ENCODE measurements at regions not wholly inside any gene's neighbourhood (a gene's known extent, or its start where the extent isn't known, plus 50 kb on each side); places are given as distances from the start of the nearest gene placed in this dataset.

DNA sequence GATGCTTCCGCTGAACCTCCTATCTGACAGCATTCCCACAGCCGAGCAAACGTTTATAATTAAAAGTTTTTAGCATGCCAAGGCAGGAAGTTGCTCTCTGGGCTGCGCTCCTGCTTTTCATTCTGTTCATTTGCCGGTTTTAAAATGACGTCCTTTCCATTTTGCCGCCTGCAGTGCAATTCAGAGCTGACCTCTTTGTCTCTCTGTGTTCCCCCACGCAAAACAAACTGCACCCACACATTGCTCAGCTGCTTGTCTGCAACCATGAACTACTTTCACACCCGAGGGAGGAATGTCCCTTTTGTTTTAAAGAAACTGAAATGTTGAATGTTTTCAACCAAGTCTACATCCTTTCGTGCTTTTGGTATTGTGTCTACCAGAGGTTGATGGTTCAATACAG, 416.5 kb downstream of the EFNB2 start:
- DNase-seq, result no peak

DNA sequence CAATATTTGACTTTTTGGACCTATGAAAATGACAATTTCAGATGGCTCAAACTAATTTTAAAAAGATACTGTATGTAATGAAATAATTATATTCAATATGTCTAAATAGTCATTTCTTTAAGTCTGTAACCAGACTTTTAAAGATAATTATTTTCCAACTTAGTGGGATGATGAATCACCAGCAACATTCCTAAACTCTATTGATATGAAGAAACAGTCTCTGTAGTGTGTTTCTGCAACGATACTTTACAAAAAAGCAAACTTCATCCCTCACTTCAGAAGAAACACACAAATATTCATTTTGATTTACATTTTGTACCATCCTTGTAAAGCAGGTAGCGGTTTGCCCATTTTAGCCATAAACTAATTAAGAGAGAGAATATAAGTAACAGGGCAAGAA, 417.4 kb downstream of the EFNB2 start:
- no peak for DNase-seq

DNA sequence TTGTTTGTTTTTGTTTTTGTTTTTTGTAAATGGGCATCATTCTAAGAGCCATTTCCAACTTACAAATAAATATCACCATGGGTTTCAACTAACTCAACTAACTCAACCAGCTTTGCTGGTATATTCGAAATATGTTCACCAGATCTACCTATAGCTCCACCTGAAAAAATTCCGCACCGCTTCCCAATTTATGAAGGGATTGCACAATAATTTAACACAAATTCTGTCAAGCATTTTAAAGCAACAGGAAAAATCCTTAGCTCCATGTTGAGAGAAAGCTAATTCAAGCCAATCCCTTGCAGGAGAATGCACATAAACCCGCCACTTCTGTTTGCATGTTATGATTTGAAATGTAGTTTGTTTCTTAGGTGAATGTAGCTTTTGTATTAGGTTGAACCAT, 417.8 kb downstream of the EFNB2 start:
- DNase-seq, result no peak

DNA sequence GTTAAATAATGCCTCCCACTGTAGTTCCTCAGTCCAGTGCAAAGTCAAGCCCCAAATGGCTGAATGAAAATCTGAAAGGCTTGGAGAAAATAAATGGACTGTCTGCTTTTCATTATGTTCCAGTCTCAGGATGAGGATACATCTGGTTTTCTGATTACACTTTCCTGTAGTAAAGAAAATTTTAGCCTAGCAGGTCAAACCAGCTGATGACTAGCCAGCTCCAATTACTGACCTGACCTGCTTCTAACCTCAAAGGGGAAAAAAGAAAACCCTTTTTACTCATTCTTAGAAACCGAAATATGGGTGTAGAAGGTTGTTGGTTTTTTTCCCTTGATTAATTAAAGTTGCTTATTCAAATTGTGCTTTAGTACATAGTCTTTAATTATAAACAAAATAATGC, 418.4 kb downstream of the EFNB2 start:
- DNase-seq, result no peak

DNA sequence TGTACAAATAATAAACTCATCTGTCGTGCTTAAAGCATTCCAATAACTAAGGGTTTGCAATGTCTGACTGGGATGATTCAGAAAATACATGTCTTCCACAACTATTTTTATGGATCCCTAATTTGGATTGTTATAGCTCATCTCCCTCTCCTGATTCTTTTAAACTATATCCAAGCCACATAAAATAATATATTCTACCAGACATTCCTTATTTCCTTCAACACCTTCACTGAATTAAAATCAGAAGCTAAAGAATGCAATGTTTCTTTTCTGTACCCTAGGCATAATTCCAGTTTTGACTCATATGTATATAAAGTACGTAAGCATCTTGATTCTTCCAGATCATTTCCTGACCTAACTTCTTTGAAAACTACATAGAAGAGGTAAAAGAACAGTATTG, 420.4 kb downstream of the EFNB2 start:
- no peak for DNase-seq

DNA sequence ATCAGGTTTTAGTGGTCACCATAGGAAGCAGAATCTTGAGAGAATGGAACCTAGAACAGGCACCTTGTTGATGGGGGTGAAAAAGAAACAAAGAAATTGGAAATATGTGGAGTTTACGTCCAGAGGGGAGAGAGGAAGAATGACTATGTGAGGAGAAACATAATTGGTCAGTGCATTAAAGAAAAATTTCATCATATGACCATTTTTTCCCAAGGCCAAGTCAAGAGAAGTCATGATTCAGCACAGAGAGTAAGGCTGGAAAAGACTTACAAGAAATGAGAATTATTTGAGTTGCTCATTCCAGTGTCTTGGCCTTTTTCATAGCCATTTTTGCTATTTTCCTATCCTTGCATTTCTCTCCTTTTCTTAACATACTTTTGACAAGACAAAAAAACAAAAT, 421.7 kb downstream of the EFNB2 start:
- DNase-seq, result no peak

DNA sequence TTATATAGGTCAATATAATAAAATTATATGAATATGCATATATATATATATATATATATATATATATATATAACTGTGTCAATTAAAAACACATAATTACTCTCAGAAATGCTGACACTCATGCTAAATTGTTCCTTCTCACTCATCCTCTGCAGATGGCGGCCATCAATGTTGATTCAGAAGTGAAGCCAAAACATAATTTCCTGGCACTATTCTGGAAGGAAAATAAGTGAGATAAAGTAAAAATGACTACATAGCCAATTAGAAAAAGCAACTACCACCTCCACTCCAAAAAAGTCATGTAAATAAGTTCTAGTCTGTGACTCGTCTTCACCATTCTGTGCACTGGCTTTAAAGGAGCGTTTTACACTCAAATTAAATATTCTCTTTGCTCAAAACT, 423.3 kb downstream of the EFNB2 start:
- no peak for DNase-seq

DNA sequence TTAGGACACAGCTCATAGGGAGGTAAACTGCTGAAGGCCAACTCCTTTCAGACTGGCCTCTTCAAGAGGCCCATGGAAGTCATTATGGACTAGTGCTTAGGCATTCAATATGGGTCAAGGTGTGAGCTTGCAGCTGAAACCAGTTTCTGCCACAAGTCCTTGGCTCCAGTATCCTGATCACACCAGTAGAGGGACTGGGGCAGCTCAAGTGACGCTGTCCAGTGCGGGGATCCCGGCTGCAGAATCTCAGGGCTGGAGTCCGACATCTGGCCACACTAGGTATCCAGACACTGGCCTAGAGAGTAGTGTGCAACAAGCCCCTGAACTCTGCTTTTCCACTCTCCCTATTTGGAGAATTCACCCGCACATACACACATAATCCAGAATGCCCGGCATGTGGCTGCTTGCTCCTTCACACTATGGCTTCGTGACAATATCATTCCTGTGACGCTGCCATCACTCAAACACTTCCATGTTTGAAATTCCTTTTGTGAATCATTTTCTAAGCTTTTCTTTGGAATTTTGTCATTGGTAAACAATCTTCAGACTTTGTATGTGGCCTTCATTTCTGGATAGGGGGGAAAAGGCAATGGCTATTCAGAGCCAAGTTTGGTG, 425.1 kb downstream of the EFNB2 start:
- no peak for DNase-seq

DNA sequence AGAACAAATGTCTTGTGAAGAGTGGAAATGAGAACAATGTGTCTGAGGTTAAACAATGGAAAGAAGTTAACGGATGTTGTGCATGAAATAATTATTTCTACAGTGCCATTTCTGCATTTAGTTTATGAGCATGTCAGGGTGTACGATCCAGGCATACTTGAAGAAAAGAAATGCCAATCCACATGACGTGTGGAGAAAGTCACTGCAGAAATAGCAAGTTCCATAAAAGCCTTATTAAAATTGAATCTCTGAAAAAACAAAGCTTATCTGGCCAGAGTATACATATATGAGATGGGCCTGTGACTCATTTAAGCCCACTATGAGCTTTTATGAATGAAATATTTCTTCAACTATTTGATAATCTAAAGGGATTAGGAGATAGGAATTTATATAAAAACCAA, 426.1 kb downstream of the EFNB2 start:
- DNase-seq, result no peak

DNA sequence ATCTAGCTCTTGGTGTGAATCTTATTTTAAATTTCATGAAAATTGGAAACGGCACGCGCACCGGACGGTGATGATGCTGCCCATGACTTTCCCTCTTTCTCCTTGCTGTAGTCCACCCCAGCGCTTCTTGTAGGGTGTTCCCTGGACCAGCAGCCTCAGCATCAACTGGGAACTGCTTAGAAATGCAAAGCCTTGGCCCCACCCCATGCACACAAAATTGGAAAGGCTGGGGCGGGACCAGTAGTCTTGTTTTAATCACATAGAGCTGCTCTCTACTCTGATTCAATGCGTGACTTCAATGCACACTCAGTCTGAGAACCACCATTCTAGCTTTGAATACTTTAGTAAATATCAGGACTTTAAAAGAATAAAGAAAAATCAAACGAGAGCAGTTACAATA, 427.1 kb downstream of the EFNB2 start:
- no peak for DNase-seq

DNA sequence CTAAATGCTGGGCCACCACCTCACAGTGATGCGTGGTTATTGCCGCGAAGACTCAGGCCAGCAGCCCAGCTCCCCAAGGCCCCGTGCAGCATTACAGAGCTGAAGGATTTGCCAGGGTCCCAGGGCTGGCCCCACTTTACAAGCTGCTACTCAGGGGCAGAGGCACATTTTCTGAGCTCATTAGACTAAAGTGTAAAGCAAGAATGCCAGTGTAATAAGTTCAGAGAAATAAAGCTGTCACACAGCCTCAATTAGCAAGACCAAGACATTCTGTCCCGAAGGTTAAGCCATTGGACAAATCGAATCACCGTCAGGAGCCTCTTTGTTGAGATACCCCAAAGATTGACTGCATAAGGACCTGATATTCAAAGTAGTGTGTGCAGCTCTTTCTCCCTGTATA, 428.4 kb downstream of the EFNB2 start:
- no peak for DNase-seq

DNA sequence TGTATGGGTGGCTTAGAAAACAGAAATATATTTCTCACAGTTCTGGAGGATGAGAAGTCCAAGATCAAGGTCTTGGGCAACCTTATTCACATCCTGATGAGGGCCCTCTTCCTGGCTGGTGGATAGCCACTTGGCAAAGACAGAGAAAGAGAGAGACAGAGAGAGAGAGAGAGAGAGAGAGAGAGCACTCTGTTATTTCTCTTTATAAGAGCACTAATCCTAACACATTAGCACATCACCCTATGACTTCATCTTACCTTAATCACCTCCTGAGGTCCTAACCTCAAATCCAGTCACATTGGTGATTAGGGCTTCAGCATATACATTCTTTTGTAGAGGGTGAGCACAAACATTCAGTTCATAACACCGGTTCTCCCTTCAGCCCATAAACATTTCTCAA, 430.3 kb downstream of the EFNB2 start:
- no peak for DNase-seq

DNA sequence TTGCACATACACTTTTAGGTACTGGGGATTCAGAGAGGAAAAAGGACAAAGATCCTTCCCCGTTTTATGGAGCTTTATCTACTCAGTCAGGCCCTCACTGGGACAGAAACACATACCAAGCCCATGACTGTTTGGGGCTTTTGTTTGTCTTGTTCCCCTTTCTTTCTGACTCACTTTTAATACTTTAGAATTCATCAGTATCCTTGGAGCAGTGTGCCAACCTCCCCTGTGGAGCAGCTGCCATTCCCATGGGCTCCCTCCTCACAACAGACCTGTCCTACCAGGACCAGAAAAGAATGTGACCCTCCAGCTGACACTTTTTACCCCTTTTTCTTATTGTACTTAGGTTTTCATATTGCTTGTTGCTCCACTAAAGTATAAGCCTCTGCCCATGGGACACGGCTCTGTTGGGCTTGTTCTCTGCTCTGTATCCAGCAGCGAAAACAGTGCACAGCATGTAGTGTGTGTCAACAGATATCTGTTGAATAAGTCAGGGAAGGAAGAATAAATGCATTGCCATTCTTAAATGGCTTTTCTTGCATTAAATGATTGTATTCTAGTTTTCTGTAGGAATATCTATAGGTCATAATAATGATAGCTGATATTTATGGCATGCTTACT, 431.1 kb downstream of the EFNB2 start:
- DNase-seq, result no peak

DNA sequence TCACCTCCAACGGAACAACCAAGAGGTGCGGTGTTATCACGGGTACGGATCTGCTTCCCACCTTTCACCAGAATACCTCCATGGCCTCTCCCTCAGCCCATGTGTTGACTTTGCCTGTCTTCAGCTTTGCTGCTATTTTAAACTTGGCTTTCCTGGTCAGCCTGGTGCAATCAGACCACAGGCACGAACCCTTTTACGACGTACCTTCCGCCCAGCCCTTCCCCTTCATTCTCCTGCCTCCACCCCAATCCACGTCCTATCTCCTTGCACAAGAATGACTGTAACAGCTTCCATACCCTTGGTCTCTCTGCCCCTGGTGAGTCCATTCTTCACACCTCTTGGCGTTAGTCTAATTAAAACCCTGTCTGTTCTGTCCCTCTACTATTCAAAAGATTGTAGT, 431.7 kb downstream of the EFNB2 start:
- no peak for DNase-seq

DNA sequence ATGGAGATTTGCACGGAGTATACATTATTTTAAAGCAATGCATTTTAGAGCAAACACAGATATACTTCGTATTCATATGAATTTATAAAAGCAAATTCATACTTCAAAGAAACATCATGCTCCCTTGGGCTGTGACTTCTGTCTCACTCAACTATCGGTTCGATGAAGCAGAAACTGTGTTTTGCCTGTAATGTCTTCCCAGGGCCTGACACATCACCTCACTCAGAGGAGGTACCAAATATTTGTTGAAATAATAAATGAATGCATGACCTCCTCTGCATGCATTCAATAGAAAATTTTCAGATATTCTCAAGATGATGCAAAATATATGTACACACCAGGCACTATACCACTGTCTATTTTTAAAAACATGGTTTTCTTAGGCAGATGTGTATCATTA, 432.7 kb downstream of the EFNB2 start:
- no peak for DNase-seq

DNA sequence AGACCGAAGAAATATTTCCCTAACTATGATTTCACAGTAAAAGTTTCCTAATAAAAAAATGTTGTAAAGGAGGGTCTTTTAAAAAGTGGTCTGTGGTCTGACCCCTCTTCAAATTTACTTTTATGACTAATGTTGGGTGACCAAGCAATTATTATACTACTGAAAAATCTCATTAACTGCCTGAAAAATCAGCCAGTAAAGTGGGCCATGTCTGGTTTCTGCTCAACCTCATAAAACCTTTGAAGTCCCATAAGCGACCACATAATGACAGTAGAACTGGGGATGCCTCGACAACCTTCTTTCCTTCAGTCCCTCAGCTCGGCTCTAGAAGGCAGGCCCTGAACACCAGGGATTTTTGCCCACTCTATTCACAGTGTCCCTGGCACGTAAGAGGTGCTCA, 434.3 kb downstream of the EFNB2 start:
- DNase-seq, result no peak

DNA sequence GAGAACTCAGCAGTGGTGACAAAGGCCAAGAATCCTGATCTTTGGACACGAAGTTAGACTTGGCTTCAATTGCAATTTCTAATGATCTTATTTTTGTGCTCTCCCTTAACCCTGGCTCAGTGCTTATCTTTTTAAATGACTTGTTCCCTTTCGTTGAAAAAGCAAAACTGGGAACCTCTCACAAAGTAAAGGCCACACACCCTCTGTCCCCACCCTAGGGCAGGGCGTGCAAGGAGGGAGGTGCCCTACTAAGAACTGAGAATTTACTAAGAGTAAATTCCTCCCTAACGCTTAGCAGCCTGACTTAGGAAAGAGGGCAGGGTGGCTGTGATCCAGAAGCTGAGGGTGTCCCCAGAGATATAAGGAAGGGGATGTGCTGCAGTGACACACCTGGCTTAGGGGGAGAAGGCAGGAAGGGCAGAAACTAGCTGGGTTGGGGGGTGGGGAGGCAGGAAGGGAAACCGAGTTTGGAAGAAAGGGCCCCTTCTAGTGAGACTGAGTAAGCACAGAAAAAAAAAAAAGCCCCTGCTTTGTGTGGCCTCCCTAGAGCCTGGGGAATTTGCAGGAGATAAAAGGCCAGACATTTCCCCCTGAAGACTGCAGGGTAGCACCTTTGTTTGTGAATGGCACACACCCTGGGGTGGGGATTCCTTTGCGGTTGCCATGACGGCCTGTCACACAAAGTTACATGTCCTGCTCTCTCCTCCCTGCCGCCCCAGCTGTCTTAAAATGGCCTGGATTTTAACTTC, 435.1 kb downstream of the EFNB2 start:
- no peak for DNase-seq

DNA sequence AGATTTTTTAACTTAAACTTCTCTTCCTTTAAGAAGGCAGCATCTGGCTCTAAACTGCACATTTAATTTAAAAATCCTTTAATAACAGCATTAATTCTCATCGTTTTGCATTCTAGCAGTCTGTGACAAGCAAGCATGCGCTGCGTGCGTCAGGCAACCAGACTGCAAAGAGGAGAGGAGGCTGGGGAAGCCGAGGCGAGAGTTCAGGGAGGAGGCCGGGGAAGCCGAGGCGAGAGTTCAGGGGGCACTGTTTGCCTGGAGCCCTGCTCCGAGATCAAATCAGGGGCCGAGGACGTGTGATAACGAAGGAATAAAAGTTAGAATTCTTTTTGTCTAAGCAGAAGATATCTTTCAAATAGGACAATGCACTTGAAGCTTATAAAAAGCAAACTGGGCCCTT, 435.7 kb downstream of the EFNB2 start:
- DNase-seq, result no peak

DNA sequence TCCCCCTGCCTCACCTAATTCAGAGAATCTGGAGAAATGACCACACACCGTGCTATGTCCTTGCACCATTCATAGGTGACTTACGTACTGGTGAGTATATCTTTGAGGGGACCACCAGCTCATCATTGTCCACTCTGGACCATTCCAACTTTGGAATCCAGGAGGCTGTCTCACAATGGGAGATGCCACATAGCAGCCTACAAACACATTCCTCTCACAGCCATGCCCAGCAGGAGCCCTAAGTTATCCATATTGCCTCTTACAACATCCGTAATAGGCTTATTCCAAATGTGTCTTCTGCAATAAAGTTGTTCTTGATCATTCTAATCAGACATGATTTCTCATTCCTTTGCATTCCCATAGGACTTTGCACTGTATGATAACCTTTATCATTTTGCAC, 436.7 kb downstream of the EFNB2 start:
- DNase-seq, result no peak

DNA sequence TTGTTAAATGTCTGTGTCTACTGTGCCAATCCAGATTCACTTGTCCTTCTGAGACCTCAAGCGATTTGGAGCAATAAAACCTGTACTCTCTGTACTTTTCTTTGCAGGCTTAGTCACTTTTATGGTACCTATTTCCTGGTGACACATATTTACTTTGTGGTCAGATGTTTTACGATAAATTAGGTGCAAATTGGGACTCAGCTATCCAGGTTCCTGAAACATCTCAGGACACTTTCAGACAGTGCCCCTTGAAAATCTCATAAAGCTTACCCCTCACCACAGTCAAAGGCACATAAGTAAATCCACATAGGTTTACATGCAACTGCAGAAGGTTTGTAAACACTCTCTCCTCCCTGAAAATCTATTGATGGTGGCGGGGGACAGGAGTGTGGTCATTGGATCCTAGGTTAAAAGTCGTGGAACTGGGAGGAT, 438.8 kb downstream of the EFNB2 start:
- no peak for DNase-seq

DNA sequence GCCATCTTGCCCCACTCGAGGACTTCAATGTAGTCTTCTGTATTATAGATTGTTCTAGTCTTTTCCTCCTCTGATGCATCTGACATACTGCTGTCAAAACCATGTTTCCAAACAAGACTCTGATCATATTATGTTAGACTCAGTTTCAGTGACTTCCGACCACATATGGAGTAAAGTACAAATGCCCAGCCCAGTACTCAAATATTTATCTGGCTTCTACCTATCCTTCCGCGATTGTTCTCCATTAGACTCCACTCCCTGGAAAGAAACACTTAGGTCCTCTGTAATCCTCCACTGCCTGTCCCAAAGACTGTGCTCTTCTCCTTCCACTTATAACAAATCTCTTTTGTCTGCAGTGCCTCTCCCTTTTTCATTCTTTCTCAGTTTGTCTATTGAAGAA, 439.5 kb downstream of the EFNB2 start:
- no peak for DNase-seq

DNA sequence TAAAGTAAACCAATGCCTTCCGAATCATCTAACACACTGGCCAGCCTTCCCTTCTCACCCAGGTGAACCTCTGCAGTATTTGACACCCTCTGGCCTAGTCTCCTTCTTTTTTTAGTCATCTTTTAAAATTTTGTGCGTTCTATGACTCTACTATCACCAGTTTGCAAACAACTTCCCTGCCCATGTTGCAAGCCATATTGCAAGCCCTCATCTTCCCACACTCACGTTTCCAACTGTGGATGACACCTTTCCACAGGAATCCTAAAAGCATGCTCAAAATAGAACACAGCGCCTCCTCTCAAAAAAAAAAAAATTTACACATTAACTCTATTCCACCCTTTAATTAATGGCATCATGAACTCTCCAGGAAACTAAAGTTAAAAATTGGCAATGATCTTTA, 440.1 kb downstream of the EFNB2 start:
- no peak for DNase-seq

DNA sequence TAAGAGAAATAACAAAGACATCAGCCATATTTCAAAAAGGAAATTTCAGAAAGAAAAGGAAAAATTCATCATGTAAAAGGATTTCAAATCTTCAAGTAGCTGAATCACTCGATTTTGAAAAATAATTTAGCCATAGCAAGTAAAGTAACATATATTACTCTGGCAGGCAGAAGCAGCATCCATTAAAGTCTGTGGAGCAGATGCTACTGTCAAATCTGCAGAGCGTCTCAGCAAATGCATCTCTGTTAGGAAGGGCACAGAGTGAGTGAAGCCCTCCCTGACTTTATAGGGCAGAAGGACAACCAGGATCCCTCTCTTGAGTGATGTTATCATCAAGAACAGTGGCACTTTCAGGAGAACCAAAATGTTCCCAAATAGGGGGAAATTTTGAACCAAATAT, 445.5 kb downstream of the EFNB2 start:
- DNase-seq, result no peak

DNA sequence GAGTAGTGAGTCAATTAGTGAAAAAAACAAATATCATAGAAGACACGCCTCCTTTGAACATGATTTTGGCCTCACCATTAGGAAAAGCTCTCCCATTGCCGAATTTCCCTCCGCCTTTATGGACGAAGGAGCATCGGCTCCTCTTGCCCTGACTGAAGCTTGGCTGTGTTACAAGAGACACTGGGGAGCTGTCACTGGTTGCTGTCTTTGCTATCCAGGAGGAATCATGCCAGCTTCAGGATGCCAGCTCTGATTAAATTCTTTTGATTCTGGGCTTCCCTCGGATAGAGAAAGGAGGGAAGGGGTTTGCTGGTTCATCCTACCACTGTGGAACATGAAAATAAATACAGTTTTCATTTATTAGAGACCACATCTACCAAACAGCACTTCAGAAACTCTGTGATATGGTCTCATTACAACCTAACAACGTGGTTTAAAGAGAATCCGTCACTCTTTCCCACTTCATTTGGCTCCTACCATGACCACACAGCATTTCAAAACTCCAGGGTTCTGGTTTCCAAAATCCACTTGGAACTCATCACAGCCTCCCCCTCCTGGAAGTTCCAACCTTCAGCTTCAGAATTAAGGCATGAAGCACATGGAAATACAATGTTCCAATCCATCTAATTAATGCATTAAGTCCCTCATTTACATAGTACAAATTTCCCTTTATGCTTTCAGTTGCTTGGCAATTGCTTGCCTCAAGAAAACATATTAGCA, 446.0 kb downstream of the EFNB2 start:
- no peak for DNase-seq
